Gastrocnemius medialis (tissue), 4 donors: ENCODE measurements at regions not wholly inside any gene's neighbourhood (a gene's known extent, or its start where the extent isn't known, plus 50 kb on each side); places are given as distances from the start of the nearest gene placed in this dataset.
"Not testable (repeated sequence)": the region's sequence is repeated elsewhere in the genome, so short reads cannot be mapped to it uniquely, and the experiment has no call there.

ENCODE experiments used
- ATAC-seq, 2 donors: fragments of 150-250 bp; one replicate each; pipeline ENCODE4 v1.9.1; 2016
- DNase-seq, 2 donors: peaks; one replicate each; pipeline ENCODE4 v3.0.0-alpha.2; 2019
- H3K27ac ChIP-seq, 4 donors: fragments of 200-600 bp; sonication (generic); 1 replicate in 1 of 4; 2 replicates in 3 of 4; pipeline ENCODE4 v1.5.1; 2016 to 2018; ENCODE audit warnings: mild to moderate bottlenecking in 2 of 4, moderate library complexity in 1 of 4
- H3K27me3 ChIP-seq, 3 donors: fragments of 200-600 bp; sonication (generic) in 2 of 3; 1 replicate in 1 of 3; 2 replicates in 2 of 3; pipeline versions ENCODE4 v1.5.1 to v1.6.0; 2016 to 2019; ENCODE audit warnings: mild to moderate bottlenecking in 1 of 3, moderate library complexity in 1 of 3
- H3K36me3 ChIP-seq, 2 donors: fragments of 200-600 bp; sonication (generic) in 1 of 2; one replicate each; pipeline ENCODE4 v1.5.1; 2017 to 2018
- H3K4me1 ChIP-seq, 2 donors: fragments of 200-600 bp; sonication (generic) in 1 of 2; one replicate each; pipeline ENCODE4 v1.5.1; 2016 to 2017; ENCODE audit warnings: mild to moderate bottlenecking in 2 of 2
- H3K4me3 ChIP-seq, 4 donors: fragments of 200-600 bp; sonication (generic) in 3 of 4; 1 replicate in 1 of 4; 2 replicates in 3 of 4; pipeline ENCODE4 v1.5.1; 2016 to 2019; ENCODE audit warnings: mild to moderate bottlenecking in 2 of 4
- H3K9me3 ChIP-seq, 3 donors: fragments of 200-600 bp; sonication (generic) in 2 of 3; 1 replicate in 1 of 3; 2 replicates in 2 of 3; pipeline ENCODE4 v1.5.1; 2016 to 2019
- CTCF ChIP-seq, 5 experiments: fragments of 450-650 bp in 3 of 5; fragments of 200-600 bp in 2 of 5; sonication (generic) in 2 of 5; IDR thresholded peaks in 4 of 5; conservative IDR thresholded peaks in 1 of 5; 1 replicate in 4 of 5; 2 replicates in 1 of 5; pipeline ENCODE4 v1.5.1; 2016 to 2019; ENCODE audit warnings: antibody characterized with exemption in 5 of 5, mild to moderate bottlenecking in 3 of 5, moderate library complexity in 3 of 5
- POLR2A ChIP-seq, 2 donors: fragments of 450-650 bp; IDR thresholded peaks; one replicate each; pipeline ENCODE4 v1.6.1; 2017; ENCODE audit warnings: antibody characterized with exemption in 2 of 2, mild to moderate bottlenecking in 2 of 2, moderate library complexity in 2 of 2
- in situ Hi-C, 4 donors: fragments of 200-750 bp; cut with MboI; loops; one replicate each; pipeline versions ENCODE4 v1.15.0 to v1.8.0; 2017; ENCODE audit warnings: low sequenced_read_pairs in 4 of 4
- intact Hi-C: fragments of 100-400 bp; cut with DNase I; formaldehyde crosslinking; loops from one replicate; pipeline ENCODE4 v1.15.1; 2023; ENCODE audit warnings: low total_unique reads

- in situ Hi-C loops (no loop called here), intact Hi-C loops (no loop called here)
- Histone ChIP-seq H3K27ac (no peak overlapping the region), H3K9me3 (no peaks in the 10 kb centered on the region), H3K36me3 (no peaks in the 10 kb centered on the region), H3K27me3 (no peaks in the 10 kb centered on the region), H3K4me1 (no peaks in the 10 kb centered on the region), H3K4me3 (no peak overlapping the region)
- DNase-seq: no peak
- TF ChIP-seq CTCF (IDR thresholded peaks at IDR 0.05 in 4 of 5, conservative IDR thresholded peaks at IDR 0.05 in 1 of 5) (no peak), POLR2A (IDR thresholded peaks at IDR 0.05) (no peak)
- no peak for ATAC-seq
Observed at GRCh38 chr14:85186082-85186481, 343.9 kb upstream of the FLRT2 start.

GRCh38 chr14:85187521-85187920 lies 342.4 kb upstream of the FLRT2 start:
- Histone ChIP-seq H3K36me3 (no peaks in the 10 kb centered on the region), H3K27me3 (no peaks in the 10 kb centered on the region), H3K9me3 (no peaks in the 10 kb centered on the region), H3K4me1 (no peaks in the 10 kb centered on the region), H3K4me3 (no peak overlapping the region), H3K27ac (no peak overlapping the region)
- TF ChIP-seq POLR2A (IDR thresholded peaks at IDR 0.05) (no peak), CTCF (IDR thresholded peaks at IDR 0.05 in 4 of 5, conservative IDR thresholded peaks at IDR 0.05 in 1 of 5) (no peak)
- in situ Hi-C loops: no loop called here
- intact Hi-C loops: no loop called here
- ATAC-seq (no peak), DNase-seq (no peak)

DNA sequence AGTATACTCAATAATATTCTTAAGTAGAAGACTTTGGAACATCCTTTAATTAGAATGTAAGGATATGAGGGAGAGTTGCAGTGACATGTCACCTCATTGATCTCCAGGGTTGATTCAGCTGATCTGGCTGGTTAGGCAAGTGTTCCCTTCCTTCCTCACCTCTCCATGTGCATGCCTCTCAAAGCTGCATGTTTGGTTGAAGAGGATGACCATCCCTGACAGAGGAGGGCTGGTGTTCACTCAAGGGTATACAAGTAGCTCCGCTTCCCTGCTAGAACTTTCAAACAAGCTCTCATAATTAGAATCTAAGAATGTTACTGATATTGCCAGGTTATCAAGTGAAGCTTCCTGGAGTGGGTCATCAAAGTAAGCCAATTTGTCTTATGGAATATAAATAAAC lies 341.1 kb upstream of the FLRT2 start:
- ATAC-seq (no peak), DNase-seq (no peak)
- intact Hi-C loops (no loop called here), in situ Hi-C loops (no loop called here)
- TF ChIP-seq CTCF (IDR thresholded peaks at IDR 0.05 in 4 of 5, conservative IDR thresholded peaks at IDR 0.05 in 1 of 5) (no peak), POLR2A (IDR thresholded peaks at IDR 0.05) (no peak)
- Histone ChIP-seq H3K4me3 (no peak overlapping the region), H3K36me3 (no peaks in the 10 kb centered on the region), H3K27me3 (no peaks in the 10 kb centered on the region), H3K4me1 (no peaks in the 10 kb centered on the region), H3K27ac (no peak overlapping the region), H3K9me3 (no peaks in the 10 kb centered on the region)

GRCh38 chr14:85189253-85189652 lies 340.7 kb upstream of the FLRT2 start:
- DNase-seq, ATAC-seq, H3K9me3 ChIP-seq, in situ Hi-C loops, H3K4me3 ChIP-seq, H3K27ac ChIP-seq, H3K36me3 ChIP-seq, H3K4me1 ChIP-seq, intact Hi-C loops, H3K27me3 ChIP-seq: not testable (repeated sequence)

DNA sequence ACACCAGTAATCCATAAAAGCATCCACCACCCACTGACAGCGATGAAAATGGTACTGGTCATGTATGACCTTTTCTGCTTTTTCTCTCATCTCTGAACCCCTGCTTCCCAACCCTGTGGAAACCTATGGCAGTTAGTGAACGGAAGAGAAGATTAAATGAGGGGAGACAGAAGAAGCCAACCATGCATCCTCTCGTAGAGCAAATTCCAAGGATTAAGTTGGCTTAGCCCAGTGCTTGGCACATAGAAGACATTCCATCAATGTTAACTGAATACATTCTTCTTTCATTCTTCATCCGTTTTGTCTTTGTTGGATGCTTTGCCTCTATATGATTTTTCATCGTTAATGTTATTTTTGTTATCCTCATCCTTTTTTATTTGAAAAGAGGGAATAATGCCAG lies 339.7 kb upstream of the FLRT2 start:
- Histone ChIP-seq H3K9me3 (no peaks in the 10 kb centered on the region), H3K4me3 (no peak overlapping the region), H3K27ac (no peak overlapping the region), H3K27me3 (no peaks in the 10 kb centered on the region), H3K4me1 (no peaks in the 10 kb centered on the region), H3K36me3 (no peaks in the 10 kb centered on the region)
- in situ Hi-C loops: no loop called here
- intact Hi-C loops: no loop called here
- TF ChIP-seq POLR2A (IDR thresholded peaks at IDR 0.05) (no peak), CTCF (IDR thresholded peaks at IDR 0.05 in 4 of 5, conservative IDR thresholded peaks at IDR 0.05 in 1 of 5) (no peak)
- ATAC-seq (no peak), DNase-seq (no peak)
